ENCODE measurements at regions not wholly inside any gene's neighbourhood (a gene's known extent, or its start where the extent isn't known, plus 50 kb on each side); places are given as distances from the start of the nearest gene placed in this dataset.

- DNase-seq (ENCODE audit: low spot score): no peak
These were observed 291.1 kb upstream of the PDE4D start for GRCh38 chr5:60184606-60185005.

GRCh38 chr5:60183881-60184280 is 290.4 kb upstream of the PDE4D start:
- DNase-seq (ENCODE audit: low spot score): no peak

GRCh38 chr5:60178101-60178500 is 284.6 kb upstream of the PDE4D start:
- peak; percentile 23 for DNase-seq (ENCODE audit: low spot score)

- no peak for DNase-seq (ENCODE audit: low spot score)
These were observed 284.1 kb upstream of the PDE4D start for GRCh38 chr5:60177596-60177995.

GRCh38 chr5:60173667-60174066 is 280.1 kb upstream of the PDE4D start:
- DNase-seq (ENCODE audit: low spot score): no peak

GRCh38 chr5:60163762-60164161 is 270.2 kb upstream of the PDE4D start:
- DNase-seq (ENCODE audit: low spot score): no peak

GRCh38 chr5:60162441-60162840 is 268.9 kb upstream of the PDE4D start:
- DNase-seq (ENCODE audit: low spot score): no peak

- DNase-seq (ENCODE audit: low spot score): peak; percentile 52
These were observed 267.9 kb upstream of the PDE4D start for GRCh38 chr5:60161340-60161934.

GRCh38 chr5:60149081-60149480 is 255.6 kb upstream of the PDE4D start:
- no peak for DNase-seq (ENCODE audit: low spot score)

- peak; percentile 4 for DNase-seq (ENCODE audit: low spot score)
These were observed 254.8 kb upstream of the PDE4D start for GRCh38 chr5:60148366-60148765.

GRCh38 chr5:60147791-60148190 is 254.3 kb upstream of the PDE4D start:
- no peak for DNase-seq (ENCODE audit: low spot score)

- no peak for DNase-seq (ENCODE audit: low spot score)
These were observed 250.5 kb upstream of the PDE4D start for GRCh38 chr5:60143942-60144549.

- no peak for DNase-seq (ENCODE audit: low spot score)
These were observed 247.6 kb upstream of the PDE4D start for GRCh38 chr5:60141119-60141518.

- no peak for DNase-seq (ENCODE audit: low spot score)
These were observed 243.3 kb upstream of the PDE4D start for GRCh38 chr5:60136841-60137240.

- no peak for DNase-seq (ENCODE audit: low spot score)
These were observed 238.0 kb upstream of the PDE4D start for GRCh38 chr5:60131504-60131903.

GRCh38 chr5:60125636-60126035 is 232.1 kb upstream of the PDE4D start:
- DNase-seq (ENCODE audit: low spot score): no peak

- DNase-seq (ENCODE audit: low spot score): peak; percentile 77
These were observed 209.6 kb upstream of the PDE4D start for GRCh38 chr5:60102961-60103693.

- DNase-seq (ENCODE audit: low spot score): peak; percentile 11
These were observed 208.0 kb upstream of the PDE4D start for GRCh38 chr5:60101573-60101972.

- peak; percentile 84 for DNase-seq (ENCODE audit: low spot score)
These were observed 199.3 kb upstream of the PDE4D start for GRCh38 chr5:60092671-60093422.

- no peak for DNase-seq (ENCODE audit: low spot score)
These were observed 193.1 kb upstream of the PDE4D start for GRCh38 chr5:60086583-60086982.

GRCh38 chr5:60084226-60084625 is 190.7 kb upstream of the PDE4D start:
- DNase-seq (ENCODE audit: low spot score): no peak

GRCh38 chr5:60077292-60077691 is 183.8 kb upstream of the PDE4D start:
- DNase-seq (ENCODE audit: low spot score): no peak

- no peak for DNase-seq (ENCODE audit: low spot score)
These were observed 183.2 kb upstream of the PDE4D start for GRCh38 chr5:60076746-60077145.

Measured in kidney capillary endothelial cell (primary cell).